ENCODE measurements at regions not wholly inside any gene's neighbourhood (a gene's known extent, or its start where the extent isn't known, plus 50 kb on each side); places are given as distances from the start of the nearest gene placed in this dataset.
"Not testable (repeated sequence)": the region's sequence is repeated elsewhere in the genome, so short reads cannot be mapped to it uniquely, and the experiment has no call there.

DNA sequence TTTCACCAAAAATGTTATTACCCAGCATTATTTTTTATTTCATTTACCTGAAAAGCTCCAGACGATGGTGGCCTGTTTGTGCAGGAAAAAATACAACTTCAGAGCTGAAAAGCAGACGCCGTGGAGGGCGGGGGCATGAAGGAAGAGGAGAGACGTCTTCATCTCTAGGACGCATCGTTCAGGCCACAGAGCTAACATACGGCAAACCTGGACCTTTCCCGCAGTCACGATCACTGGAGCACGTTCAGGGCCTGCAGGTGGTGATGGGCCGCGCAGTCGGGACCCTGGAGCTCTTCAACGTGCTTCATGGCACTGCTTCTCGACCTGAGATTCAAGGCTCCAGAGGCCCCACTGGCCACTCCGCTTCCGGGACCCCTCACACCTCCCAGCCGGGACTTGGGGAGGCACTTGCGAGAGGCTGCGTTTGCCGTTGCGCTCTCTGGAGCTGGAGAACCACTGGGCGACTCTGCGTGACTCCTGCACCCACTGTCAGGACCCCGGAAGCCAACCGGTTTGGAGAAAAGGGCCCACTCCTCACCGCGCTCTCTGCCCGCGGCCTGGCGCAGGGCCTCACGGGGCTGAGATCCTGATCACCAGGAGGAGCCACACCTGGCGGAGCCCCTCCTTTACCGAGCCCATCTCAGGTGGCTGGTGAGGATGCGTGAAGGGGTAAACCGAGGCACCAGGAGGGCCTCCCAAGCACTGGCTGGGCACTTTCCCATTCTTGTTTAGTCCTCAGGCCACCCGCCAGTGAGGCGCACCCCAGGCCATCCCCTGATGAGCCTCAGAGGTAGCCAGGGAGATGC is 164.4 kb upstream of the AFDN start:
- DNase-seq, result no peak

DNA sequence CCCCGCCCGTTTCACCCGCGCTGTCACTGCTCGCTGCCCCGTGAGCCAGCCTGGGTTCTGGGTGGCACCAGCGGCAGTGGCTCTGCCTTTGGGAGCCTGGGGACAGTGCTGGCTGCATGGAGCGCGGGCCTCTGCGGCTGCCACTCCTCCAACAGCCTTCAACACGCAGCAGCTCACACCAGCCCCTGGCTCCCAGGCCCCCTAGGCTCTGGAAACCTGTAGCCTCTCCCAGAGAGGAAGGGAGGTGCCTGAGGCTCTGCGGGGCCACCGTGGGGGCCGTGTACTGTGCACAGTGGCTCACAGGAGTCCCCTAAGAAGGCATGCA is 163.9 kb upstream of the AFDN start:
- no peak for DNase-seq

DNA sequence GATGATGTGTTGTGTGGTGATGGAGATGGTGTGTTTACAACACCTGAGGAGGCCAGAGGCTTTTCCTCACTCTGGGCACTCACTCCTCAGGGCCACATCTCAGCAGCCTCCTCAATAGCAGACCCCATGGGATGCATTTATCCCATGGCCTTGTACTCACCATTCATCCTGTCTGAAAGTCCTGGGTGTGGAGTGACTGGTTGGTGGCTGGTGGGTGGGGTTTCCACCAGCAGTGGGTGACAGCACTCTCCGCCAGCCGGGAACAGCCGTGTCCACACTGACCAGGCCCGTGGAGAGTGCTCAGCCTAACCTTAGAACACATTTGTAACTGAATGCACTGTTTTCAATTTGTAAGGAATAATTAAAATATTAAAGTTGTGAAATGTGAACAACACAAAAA is 163.4 kb upstream of the AFDN start:
- DNase-seq, result no peak

DNA sequence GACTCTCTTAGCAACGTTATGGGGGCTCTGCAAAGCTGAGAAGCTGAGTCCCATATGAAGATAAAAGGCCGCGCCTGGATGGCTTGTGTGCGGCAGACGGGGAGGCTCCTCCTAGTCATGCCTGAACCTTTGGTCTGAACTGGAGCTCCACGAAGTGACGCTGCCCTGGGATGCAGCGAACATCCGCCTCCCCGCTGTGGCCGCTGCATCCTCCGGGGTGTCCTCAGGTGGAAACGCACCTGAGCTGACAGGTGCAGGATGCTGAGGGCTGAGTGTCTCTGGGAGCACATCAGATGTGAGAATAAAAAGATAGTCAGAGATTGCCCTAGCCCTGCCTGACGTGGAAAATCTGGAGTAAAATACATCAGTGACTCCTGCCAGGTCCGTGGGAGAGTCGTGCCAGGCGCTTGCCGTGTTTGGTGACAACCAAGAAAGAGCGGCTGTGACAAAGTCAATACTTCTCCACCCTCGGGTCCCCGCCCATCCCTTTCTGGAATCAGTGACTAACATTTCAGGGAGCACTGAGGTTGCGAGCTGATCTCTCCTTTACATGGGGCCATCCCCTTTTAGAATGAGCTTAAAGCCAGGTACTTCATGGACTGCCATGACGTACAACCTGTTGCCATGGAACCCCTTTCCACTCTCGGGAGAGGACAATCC is 162.8 kb upstream of the AFDN start:
- DNase-seq, result no peak

DNA sequence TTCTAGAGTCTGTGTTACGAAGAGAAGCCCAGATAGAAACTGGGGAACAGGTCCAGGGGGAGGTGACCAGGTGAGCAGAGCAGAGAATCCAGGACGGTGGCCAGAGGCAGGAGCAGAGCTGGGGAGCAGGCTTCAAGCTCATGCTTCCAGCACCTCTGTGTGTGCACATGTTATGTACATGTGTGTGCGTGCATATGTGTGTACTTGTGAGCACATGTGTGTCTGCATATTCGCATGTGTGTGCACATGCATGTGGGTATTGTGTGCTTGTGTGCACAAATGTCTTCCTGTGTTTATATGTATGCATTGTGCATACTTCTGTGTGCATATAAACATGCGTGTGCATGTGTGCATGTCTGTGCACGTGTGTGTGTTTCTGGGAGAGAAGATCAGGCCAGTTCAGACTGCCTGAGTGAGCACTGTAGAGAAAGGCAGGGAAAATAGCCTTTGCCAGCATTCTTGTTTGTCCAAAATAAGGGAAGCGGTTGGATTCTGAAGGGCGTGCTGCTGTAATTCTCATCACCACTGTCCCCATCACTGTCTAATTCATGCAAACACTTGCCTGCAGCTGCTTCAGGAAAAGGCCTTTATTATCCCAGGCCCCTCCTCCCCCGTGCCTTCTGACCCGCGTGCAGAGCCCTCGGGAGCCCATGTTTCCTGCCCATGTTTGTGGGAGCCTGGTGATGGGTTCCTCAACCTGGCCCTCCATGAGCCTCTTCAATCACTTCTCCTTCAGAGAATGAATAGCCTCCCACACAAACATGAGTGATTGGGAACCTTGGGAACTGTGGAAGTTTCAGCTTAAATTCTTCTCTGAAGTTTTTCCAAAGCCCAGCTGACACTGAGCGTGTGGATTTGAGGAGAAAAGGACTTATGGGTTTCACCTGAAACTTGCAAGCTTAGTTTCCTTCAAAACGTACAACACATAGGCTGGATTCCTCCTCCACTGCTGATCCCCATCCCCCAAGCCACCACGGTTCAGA is 161.7 kb upstream of the AFDN start:
- DNase-seq, result no peak

DNA sequence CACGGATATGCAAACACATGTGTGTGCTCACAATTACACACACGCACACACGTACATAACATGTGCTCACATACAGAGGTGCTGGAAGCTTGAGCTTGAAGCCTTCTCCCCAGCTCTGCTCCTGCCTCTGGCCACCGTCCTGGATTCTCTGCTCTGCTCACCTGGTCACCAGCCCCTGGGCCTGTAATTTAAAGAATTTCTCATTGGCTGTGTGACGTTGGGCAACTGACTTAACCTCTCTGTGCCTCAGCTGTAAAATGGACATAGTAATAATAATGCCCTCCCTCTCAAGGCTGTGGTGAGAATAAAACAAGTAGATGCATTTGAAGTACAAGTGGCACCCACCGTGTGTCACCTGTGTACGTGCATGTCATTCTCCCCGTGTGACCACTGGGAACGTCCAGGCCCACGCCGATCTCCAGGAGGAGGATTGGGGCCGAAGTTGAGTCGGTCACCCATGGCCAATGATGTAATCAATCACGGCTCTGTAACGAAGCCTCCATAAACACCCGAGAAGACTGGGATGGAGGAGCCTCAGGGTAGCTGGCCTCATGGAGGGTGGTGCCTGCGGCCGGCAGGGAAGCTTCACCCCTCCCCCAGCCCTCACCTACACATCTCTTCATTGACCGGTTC is 160.9 kb upstream of the AFDN start:
- DNase-seq, result no peak

DNA sequence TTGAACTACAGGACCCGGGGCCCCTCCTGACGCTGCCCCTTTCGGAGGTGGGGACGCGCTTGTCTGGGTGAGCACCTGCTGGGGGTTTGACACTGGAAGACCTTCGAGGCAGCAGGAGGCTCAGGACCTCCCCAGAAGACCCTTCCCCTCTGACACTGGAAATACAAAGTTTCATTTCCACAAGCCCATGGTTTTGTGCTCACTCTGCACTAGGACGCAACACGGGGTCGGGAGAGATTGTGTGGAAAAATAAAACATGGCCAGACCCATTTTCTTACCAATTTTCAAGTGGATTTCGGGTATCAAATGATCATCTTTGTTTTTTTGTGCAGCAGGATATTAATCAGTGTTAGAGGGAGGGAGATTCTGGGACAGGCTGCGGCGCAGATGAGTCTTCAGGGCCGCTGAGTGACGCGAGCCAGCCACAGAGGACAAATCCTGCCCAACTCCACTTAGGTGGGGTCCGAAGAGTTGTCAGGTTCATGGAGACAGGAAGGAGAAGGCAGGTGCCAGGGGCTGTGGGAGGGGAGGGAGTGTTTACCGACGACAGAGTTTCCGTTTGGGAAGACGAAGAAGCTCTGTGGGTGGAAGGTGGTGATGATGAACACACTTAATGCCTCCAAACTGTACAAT is 160.0 kb upstream of the AFDN start:
- no peak for DNase-seq

DNA sequence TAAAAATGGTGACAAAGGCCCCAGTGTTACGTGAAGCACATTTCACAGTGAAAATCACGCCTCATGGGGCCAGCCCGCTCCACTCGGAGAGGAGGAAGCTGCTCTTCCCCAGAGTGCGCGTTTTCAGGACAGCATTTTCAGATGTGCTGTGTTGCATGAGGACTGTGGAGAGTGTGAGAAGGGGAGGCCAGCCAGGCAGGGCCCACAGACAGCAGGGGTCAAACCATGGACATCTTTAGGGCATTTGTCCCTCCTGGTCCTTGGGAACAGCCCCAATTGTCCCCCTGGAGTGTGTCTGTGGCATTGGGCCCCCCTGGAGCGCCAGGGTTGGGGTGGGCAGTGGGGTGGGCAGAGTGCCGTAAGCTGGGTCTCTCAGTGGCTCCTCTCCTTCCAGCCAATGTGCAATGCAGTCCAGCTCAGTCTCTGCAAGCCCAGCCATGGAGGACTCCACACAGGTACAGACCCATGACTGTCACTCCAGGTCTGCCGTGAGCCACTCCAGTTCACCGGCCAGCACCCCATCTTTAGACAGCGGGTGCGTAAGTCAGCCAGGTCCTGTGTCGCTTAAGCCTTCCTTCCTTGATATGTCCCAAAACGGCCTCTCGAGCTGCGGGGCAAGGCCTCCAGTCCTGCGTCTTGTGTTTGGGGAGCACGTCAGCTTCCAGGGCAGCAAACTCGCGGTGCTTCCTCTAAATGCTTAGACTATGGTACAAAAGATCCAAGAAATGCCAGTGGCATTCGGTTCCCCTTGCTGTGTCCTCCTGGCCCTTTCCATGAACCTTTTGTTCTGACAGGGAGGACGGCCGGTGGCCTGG is 159.3 kb upstream of the AFDN start:
- no peak for DNase-seq

DNA sequence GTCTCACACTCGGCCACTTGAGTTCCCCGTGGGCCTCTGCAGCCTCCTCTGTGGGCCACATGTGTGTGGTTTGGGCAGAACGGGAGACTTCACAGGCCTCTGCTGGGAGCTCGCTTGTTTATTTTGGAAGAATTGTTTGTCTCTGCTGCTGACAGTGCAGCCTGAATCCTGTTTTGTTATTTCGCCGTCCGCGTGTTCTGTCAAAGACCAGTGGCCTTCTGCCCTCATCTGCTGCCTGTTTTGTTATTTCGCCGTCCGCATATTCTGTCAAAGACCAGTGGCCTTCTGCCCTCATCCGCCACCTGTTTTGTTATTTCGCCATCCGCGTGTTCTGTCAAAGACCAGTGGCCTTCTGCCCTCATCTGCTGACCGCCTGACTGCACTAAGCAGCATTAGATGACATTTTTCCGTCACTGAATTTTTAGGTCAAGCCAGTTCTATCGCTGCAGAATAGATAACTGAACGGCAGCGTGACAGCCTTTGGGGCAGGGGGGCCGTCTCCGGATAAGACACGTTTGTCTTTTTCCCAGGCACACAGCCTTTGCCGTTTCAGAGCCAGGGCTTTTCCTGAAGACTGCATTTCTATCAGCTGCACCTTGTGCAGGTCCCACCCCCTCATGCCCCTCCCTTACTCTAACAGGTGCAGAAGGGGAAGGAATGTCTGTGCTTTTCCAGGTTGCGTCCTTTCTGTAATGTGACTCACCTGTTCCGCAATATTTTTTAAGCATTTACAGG is 158.5 kb upstream of the AFDN start:
- no peak for DNase-seq

DNA sequence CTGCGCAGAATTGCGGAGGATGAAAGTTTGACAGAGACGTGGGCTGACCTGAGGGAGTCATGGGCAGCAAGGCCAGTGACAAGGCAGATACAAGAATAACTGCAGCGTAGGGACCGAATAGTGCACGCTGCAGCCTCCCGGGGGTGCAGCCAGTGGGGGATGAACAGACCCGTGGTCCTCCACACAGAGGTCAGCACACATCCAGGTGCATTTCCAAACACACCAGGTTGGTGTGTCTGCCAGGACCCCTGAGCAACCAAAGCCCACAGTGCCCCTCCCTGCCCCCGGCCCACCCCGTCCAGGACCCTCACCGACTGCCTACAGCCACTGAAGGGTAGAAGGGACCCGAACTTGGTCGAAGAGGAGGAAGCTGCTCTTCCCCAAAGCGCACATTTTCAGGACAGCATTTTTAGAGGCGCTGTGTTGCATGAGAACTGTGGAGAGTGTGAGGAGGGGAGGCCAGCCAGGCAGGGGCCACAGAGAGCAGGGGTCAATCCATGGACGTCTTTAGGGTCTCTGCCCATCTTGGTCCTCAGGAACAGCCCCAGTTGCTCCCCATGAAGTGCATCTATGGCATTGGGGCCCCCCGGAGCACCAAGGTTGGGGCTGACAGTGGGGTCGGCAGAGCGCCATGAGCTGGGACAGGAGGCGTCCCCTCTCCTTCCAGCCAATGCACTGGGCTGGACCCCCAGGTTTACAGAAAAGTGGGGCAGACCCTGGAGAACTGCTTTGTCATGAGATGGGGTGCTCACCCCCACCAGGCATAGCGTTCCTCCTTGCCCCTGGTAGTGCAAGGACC is 157.8 kb upstream of the AFDN start:
- no peak for DNase-seq

DNA sequence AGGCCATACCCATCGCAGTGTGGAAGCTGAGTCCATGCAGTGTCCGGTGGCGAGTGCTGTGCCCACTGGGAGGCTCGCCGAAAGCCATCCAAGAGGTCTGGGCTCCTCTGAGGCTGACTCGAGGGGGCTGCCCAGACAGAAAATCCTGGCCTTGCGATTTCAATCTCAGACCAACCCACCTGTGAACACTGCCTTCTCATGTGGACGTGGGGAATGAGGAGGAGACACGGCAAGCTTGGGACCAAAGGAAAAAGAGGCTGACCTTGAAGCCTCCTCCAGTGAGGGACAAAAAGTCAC is 157.2 kb upstream of the AFDN start:
- no peak for DNase-seq

DNA sequence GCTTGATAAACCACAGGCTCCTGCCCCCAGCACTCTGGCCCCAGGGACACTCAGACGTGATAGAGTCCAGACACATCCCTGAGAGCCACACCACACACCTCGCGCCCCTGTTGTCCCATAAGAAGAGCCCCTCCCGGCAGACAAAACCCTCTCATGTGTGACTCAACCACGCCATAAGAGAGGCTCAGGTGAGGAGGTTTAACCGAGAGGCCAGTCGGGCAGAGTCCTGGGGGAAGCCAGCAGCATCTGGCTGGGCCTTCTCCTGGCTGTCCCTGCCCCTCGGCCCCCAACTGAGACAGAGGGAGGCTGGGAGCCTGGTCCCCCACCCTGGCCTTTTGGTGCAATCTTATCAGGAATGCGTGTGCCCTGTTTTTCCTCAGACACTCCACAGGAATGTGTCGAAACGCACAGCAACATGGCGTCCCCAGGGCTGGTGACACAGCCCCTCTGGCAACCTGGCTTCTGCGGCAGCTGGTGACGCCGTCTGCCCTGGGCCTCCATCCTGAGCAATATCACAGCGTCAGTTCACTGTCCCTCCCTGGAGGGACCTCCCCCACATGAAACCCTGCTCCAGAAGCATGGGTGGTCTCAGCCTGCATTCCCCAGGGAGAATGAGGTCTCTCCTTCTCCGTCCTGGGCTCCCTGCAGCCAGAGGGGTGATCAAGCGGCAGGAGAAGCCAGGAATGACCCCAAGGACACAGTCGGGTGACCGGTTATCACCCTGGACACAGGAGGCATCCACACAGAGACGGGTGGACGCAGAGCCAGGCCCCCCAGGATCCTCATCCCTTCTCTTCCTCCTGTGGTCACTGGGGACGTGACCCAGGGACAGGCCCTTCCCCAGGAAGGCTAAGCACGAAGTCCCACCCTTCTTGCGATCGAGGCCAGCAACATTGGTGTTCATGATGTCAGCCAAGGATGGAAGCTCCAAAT is 156.6 kb upstream of the AFDN start:
- no peak for DNase-seq

DNA sequence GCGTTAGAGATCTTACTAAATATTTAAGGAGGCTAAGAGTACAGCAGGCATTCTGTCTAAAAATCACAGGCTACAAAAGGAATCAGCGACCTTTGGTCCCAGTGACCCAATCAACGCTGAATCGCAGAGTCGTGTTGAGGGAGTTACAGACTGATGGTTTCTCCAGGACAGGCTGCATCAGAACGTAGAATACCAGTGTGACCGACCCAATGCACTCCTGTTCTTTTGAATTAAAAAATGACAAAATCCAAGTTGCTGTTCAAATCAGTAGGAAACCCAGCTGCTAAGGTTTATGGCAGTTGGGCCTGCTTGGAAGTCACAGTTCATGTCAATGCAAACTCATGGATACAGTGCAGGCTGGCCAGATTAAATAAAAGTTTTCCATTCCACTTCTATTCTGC is 155.8 kb upstream of the AFDN start:
- DNase-seq, result no peak

DNA sequence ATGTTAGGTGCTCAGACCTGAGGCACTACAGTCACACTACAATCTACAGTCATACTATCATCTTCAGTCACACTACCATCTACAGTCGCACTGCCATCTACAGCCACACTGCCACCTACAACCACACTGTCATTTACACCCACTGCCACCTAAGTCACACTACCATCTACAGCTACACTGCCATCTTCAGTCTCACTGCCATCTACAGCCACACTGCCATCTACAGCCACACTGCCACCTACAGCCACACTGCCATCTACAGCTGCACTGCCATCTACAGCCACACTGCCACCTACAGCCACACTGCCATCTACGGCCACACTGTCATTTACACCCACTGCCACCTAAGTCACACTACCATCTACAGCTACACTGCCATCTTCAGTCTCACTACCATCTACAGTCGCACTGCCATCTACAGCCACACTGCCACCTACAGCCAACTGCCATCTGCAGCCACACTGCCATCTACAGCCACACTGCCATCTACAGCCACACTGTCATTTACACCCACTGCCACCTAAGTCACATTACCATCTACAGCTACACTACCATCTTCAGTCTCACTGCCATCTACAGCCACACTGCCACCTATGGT is 155.2 kb upstream of the AFDN start:
- DNase-seq, result not testable (repeated sequence)

DNA sequence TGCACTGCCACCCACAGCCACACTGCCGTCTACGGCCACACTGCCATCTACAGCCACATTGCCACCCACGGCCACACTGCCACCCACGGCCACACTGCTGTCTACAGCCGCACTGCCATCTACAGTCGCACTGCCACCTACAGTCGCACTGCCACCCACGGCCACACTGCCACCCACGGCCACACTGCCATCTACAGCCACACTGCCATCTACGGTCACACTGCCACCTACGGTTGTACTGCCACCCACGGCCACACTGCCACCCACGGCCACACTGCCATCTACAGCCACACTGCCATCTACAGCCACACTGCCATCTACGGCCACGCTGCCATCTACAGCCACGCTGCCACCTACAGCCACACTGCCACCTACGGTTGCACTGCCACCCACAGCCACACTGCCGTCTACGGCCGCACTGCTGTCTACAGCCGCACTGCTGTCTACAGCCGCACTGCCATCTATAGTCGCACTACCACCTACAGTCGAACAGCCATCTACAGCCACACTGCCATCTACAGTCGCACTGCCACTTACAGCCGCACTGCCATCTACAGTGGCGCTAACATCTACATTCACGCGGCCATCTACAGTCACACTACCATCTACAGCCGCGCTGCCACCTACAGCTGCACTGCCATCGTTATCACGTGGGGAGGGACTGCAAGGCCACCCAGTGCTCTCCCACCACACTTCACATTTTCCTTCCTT is 154.6 kb upstream of the AFDN start:
- DNase-seq, result no peak

DNA sequence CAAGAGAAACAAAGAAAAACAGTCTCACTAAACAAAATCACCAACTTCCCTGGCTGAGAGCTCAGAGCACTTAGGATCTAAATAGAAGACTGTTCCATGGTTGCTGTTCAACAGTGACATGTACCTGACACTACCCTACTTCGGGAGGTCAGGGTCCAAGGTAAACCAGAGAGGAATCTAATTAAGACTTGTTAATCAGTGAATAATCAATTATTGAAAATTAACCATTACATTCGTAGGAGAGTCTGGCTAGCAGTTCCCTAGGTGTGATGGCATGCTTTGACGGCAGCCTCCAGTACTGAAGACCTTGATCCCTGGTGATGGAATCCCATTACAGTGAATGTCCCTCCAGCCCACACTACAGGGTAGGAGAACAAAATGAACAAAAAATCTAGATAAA is 154.0 kb upstream of the AFDN start:
- DNase-seq, result no peak

DNA sequence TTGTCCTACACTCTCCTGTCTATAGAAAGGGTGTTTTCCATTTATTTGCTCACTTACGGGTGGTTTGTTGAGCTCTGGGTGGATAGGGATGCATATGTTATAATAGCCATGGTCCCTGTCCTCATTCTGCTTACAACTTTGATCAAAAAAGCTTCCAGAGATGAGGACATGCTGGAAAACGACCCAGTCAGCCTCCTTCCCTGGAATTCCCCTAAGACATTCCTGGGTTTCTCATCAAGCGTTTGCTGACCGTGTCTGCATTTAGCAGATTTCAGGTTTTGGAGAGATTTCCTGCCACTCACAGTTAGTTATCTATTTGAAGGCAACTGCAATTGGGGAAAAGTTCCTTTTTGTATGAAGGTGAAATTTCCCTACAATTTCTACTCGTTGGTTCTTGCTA is 152.8 kb upstream of the AFDN start:
- no peak for DNase-seq

DNA sequence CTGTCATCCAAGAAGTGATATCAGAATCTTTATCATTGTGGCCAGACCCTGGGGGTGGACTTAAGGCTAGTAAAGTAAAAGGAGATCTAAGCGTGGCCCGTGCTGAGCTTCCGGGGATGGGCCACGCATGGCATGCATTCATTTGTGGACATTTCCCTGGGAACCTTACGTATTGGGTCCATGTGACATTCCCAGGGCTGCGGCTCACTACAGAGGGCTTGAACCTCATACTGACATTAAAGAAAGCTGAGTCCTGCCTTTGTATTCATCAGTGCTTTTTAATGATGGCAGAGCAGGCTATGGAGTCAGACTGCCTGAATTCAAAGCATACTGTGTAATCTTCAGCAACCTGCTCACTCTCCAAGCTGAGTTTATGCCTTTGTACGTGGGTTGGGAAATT is 152.2 kb upstream of the AFDN start:
- DNase-seq, result no peak
